IMR-90 (cell line): ENCODE measurements at regions not wholly inside any gene's neighbourhood (a gene's known extent, or its start where the extent isn't known, plus 50 kb on each side); places are given as distances from the start of the nearest gene placed in this dataset.

ENCODE experiments used
- CEBPB ChIP-seq: IDR thresholded peaks from 2 replicates; pipeline ENCODE4 v1.6.1; 2012; ENCODE audit warnings: low read depth, low read length, improper control_type of control experiment
- CTCF ChIP-seq: conservative IDR thresholded peaks from 2 replicates; pipeline ENCODE4 v1.5.1; 2012; ENCODE audit warnings: mild to moderate bottlenecking, low read depth, low read length, improper control_type of control experiment
- FOS ChIP-seq: fragments of 150-350 bp; IDR thresholded peaks from 2 replicates; pipeline ENCODE4 v1.6.1; 2016; ENCODE audit warnings: low read depth, low read length
- MXI1 ChIP-seq: IDR thresholded peaks from 2 replicates; pipeline ENCODE4 v1.6.1; 2012; ENCODE audit warnings: low read depth, mild to moderate bottlenecking, low read length, moderate library complexity, borderline replicate concordance
- NFE2L2 ChIP-seq: fragments of 150-350 bp; IDR thresholded peaks from 2 replicates; pipeline ENCODE4 v1.6.1; 2016; ENCODE audit warnings: low read depth, mild to moderate bottlenecking, low read length
- POLR2A ChIP-seq: IDR thresholded peaks from 2 replicates; pipeline ENCODE4 v1.6.1; 2012; ENCODE audit warnings: mild to moderate bottlenecking, low read depth, low read length
- RFX5 ChIP-seq: IDR thresholded peaks from 2 replicates; pipeline ENCODE4 v1.8.0; 2012; ENCODE audit warnings: low read depth, mild to moderate bottlenecking, low read length, moderate library complexity
- SMC3 ChIP-seq: fragments of 150-350 bp; IDR thresholded peaks from 2 replicates; pipeline ENCODE4 v1.6.1; 2016; ENCODE audit warnings: low read depth, mild to moderate bottlenecking, antibody characterized with exemption, low read length, moderate library complexity
- USF2 ChIP-seq: fragments of 150-350 bp; IDR thresholded peaks from 2 replicates; pipeline ENCODE4 v1.6.1; 2017; ENCODE audit warnings: mild to moderate bottlenecking, antibody characterized with exemption, low read length, low read depth

GRCh38 chr2:160862226-160862625 lies 298.0 kb upstream of the TANK start:
- TF ChIP-seq SMC3 (no peak), CTCF (no peak), CEBPB (no peak), POLR2A (no peak), FOS (no peak), NFE2L2 (no peak), USF2 (no peak), RFX5 (no peak), MXI1 (no peak)
